HT-29 (cell line): ENCODE measurements at regions not wholly inside any gene's neighbourhood (a gene's known extent, or its start where the extent isn't known, plus 50 kb on each side); places are given as distances from the start of the nearest gene placed in this dataset.
"Not testable (repeated sequence)": the region's sequence is repeated elsewhere in the genome, so short reads cannot be mapped to it uniquely, and the experiment has no call there.

ENCODE experiments used
- DNase-seq: peaks from one replicate; pipeline ENCODE4 v3.0.0-alpha.2; 2015; ENCODE audit warnings: low spot score

DNA sequence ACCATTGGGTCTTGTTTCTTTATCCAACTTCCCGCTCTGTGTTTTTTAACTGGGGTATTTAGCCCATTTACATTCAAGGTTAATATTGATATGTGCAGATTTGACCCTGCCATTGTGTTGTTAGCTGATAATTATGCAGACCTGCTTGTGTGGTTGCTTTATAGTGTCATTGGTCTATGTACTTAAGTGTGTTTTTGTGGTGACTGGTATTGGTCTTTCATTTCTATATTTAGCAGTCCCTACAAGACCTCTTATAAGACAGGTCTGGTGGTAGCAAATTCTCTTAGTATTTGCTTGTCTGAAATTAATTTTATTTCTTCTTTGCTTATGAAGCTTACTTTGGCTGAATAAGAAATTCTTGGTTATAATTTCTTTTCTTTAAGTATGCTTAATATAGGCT is 698.1 kb downstream of the DTWD2 start:
- no peak for DNase-seq

GRCh38 chr5:118284230-118284629 is 704.1 kb downstream of the DTWD2 start:
- DNase-seq = not testable (repeated sequence)

GRCh38 chr5:118282480-118283038 is 705.8 kb downstream of the DTWD2 start:
- not testable (repeated sequence) for DNase-seq

- no peak for DNase-seq
Measured at GRCh38 chr5:118279540-118280294, 708.6 kb downstream of the DTWD2 start.

GRCh38 chr5:118270526-118270925 is 717.8 kb downstream of the DTWD2 start:
- no peak for DNase-seq

DNA sequence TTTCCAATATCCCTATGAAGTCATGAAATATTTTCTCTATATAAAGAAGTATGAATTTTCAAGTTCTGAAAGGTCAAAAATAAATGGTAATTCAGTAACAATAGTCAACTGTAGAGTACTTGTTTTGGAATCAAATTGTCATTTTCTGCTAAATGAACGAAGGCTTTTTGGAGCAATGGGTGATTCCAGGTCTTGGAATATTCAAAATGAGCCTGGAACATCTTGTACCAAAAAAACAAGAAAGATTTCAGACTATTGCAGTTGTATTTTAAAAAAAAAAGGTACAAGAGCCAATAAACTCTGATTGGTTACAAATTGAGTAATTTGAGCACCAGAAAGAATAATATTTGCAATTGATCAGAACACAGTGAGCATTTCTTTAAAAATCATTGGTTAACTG is 730.1 kb downstream of the DTWD2 start:
- DNase-seq = no peak

DNA sequence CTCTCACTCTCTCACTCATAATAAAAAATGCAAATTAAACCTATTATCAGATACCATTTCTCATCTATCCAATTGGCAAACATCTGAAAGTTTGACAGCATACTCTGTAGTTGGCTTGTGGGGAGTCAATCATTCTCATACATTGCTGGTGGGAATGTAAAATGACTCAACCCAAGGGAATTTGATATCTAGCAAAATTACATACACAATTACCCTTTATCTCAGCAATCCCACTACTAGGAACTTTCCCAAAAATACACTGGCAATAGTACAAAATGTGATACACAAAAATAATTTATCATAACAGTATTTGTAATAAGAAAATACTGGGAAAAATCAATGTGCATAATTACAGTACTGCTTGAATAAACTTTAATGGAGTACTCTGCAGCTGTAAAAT is 731.3 kb downstream of the DTWD2 start:
- no peak for DNase-seq

DNA sequence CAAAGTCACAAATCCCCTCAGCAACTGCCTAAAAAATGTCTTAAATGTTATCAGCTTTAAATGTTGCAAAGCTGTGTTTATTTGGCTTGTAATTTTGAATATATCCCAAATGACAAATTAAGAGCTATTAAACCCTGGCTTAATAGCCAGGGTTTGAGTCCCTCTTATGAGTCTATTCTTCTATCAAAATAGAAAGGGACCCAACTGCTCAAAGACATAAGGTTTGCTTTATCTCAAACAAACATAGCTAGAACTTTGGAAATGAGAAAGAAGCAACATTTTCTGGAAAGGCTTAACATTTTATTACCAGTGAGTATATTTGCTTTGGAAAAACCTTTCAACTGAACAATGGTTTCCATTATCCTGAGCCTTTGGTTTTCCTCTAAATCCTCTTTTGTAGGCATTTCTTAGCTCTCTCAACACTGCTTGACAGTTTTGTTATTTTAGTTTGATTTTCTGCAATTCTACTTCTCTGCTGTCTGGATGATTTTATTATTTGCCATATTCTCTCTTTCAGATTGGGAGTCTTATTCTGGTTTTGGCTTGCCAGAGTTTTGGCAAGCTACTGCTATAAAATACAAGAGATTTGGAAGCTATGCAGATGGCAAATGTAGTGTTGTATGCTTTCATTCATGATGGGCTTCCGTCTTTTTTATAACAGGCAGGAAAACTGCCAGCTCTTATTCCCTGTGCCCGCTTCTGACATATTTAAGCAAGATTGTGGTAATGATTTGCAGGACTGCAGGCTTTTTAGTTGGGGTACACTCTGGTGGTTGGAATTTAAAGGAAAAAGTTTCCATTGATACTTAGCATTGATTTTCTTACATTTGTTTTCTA is 734.9 kb downstream of the DTWD2 start:
- no peak for DNase-seq

DNA sequence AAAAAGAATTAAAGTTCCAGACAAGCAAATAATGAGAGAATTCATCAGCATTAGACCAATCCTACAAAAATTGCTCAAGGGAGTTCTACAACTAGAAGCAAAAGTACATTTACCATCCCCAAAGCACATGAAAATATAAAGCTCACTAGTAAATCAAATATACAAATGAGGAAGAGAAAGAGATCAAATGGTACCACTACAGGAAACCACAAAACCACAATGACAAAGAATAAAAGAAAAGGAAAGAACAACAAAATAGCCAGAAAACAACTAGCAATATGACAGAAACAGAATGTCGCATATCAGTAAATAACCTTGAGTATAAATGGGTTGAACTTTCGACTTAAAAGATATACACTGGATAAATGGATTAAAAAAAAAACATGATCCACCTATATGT is 739.0 kb downstream of the DTWD2 start:
- no peak for DNase-seq

DNA sequence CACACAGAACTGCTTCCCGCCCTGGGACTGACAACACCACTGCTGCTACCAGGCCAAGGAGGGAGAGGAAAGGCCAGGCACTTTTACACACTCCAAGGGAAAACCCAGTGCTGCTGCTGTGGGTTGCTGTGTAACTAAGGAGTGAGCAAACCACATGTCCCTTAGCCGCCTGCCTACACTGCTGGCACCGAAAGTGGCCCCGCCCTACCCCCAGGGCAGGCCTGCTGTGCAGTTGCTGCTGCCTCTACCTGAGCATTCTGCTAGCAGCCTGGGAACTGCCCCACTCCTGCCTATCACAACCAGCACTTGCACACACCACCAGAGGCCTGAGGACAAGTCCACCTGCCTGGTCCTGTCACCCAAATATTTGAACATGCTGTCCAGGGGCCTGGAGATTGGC is 740.9 kb downstream of the DTWD2 start:
- no peak for DNase-seq

DNA sequence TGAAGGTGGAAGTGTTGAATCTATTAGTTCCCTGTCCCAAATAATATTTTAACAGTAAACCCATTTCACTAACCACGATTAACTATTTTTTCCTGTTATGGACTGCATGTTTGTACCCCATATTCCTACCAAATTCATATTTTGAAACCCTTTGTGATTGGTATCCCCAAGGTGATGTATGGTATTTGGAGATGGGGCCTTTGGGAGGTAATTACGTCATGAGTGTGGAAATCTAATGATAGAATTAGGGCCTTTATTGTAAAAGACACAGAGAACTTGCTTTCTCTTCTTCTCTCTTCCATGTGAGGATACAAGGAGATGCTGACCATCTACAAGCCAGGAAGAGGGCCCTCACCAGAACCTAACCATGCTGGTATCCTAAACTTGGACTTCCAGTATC is 744.7 kb downstream of the DTWD2 start:
- no peak for DNase-seq

DNA sequence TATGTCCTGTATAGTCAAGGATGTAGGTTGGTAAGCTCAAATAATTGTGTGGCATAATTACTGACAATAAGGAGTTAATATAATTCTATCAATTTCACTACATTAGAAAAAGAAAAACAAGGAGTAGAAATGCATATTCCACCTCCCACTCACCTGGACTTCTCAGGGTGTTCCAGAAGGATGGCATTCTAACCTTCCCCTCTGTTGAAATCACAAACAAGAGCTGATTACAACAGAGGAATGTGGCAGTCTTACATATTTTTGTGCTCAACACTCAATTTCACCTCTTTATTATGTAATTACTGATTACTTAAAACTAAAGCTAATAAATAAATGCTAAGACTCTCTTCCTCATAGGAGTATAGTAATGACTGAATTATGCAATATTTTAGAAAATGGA is 745.3 kb downstream of the DTWD2 start:
- DNase-seq = no peak

DNA sequence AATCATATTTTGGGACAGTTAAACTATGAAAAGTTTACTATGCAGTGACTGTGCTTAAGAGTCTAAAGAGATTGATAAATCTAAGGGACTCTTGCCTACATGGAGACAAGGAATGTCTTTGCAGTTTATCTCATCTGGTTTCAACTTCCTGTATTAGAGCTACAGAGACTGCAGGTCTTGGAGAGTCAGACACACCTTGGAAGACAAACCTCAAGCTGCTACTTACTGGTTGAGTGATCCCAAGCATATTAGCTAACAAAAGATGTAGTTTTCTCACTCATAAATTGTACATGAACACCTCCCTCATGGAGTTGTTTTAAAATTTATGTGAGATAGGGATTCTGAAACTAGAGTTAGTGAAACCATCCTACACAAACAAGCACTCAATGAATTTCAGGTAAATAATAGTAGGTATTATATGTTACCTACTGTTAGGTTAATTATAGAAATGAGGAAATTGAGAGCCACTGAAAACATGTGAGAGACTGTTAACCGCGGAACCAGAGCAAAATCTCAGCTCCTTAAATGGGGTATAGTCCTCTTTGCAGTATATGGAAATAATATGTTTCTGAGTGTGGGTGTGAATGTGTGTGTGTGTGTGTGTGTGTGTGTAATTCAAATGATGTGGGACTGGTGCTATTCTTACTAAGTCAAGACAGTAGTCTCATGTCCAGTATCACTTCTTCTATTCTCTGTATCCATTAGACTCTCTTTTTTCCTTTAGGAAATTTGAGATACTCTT is 752.1 kb downstream of the DTWD2 start:
- DNase-seq = no peak

DNA sequence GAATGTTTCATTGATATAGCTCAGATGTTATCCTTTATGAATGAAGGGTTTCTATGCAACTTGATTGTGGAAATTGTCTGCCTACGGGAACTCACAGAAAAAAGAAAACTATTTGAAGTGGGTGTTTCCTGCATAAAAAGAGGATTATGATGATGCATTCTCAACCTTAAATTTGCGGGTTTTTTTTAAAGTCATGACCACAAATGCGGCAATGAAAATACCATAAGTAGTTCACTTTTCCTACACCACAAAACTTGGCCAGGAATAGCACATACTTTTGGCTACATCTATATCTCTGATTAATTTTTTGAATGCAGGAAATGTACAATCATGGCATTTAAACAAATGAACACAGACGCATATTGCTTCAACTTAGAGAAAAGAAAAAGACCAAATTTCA is 754.7 kb downstream of the DTWD2 start:
- no peak for DNase-seq

- no peak for DNase-seq
Measured at GRCh38 chr5:118228489-118228888, 759.9 kb downstream of the DTWD2 start.

DNA sequence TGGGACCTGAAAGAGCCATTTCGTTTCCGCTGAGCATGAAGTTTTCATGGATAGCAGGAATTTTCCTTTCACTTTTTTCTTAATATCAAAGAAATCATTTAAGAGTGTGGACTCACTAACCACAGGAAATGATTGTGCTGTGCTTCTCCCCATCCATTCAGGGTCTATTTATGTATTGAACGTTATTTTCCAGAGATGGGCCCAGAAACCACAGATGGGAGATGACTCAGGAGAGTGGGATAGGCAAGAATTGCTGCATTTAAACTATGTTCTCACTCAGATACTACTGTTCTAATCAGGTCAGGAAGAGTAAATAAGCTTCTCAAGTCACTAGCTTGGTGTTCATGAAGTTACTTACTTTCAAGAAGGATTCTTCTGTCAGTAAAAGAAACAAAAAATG is 763.8 kb downstream of the DTWD2 start:
- DNase-seq = no peak

DNA sequence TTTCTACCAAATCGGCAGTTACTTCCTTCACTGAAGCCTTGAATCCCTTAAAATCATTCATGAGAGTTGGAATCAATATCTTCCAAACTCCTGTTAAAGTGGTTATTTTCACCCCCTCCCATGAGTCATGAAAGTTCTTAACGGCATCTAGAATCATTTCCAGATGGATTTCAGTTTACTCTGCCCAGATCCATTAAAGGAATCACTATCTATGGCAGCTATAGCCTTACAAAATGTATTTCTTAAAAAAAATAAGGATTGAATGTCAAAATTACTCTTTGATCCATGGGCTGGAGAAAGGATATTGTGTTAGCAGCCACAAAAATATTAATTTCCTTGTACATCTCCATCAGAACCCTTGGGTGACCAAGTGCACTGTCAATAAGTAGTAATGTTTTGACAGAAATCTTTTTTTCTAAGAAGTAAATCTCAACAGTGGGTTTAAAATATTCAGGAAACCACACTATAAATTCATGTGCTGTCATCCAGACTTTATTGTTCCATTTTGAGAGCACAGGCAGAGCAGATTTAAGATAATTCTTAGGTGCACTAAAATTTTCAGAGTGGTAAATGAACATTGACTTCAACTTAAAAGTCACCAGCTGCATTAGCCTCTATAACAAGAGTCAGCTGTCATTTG is 767.7 kb downstream of the DTWD2 start:
- DNase-seq = no peak

- DNase-seq = no peak
Measured at GRCh38 chr5:118211606-118212005, 776.7 kb downstream of the DTWD2 start.

GRCh38 chr5:118208031-118208453 is 780.3 kb downstream of the DTWD2 start:
- no peak for DNase-seq

GRCh38 chr5:118199801-118200200 is 788.5 kb downstream of the DTWD2 start:
- DNase-seq = no peak

DNA sequence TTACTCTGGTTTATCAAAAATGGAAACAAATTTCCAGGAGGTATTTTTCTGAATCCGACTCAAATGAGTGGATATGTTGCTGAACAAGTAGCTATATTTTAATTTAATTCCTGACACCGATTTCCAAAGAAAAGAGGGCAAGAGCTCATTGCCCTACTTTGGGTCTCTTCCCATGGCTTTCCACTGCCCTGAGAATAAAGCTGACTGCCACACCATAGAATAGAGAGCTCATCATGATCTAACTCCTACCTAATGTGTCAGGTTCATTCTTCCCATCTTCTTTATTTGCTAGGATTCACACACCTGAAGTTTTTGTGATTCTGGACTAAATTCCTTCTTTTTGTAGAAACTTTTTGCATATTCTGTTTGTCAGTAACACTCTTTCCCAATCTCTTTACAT is 792.1 kb downstream of the DTWD2 start:
- no peak for DNase-seq

GRCh38 chr5:118195211-118195610 is 793.1 kb downstream of the DTWD2 start:
- DNase-seq = no peak
